Glomerular visceral epithelial cell (primary cell): ENCODE measurements at regions not wholly inside any gene's neighbourhood (a gene's known extent, or its start where the extent isn't known, plus 50 kb on each side); places are given as distances from the start of the nearest gene placed in this dataset.
A peak's percentile ranks its signal among the peaks of the same experiment; 100 is the strongest.
"Not testable (repeated sequence)": the region's sequence is repeated elsewhere in the genome, so short reads cannot be mapped to it uniquely, and the experiment has no call there.

Experiments used
- DNase-seq: peaks from one replicate; pipeline ENCODE4 v3.0.0-alpha.2; 2016; ENCODE audit errors: extremely low spot score

GRCh38 chr6:146985966-146986365 lies 218.3 kb upstream of the STXBP5 start:
- no peak for DNase-seq

GRCh38 chr6:146987938-146988337 lies 216.3 kb upstream of the STXBP5 start:
- DNase-seq, result not testable (repeated sequence)

- no peak for DNase-seq
These were observed 214.4 kb upstream of the STXBP5 start for GRCh38 chr6:146989860-146990259.

- peak; percentile 40 for DNase-seq
These were observed 213.9 kb upstream of the STXBP5 start for GRCh38 chr6:146990284-146990683.

GRCh38 chr6:146990821-146991798 lies 213.1 kb upstream of the STXBP5 start:
- no peak for DNase-seq

GRCh38 chr6:146997062-146997461 lies 207.2 kb upstream of the STXBP5 start:
- peak; percentile 30 for DNase-seq

- DNase-seq, result no peak
These were observed 204.5 kb upstream of the STXBP5 start for GRCh38 chr6:146999766-147000165.

- DNase-seq, result no peak
These were observed 203.4 kb upstream of the STXBP5 start for GRCh38 chr6:147000545-147001488.

GRCh38 chr6:147001621-147002020 lies 202.6 kb upstream of the STXBP5 start:
- no peak for DNase-seq

GRCh38 chr6:147003186-147003585 lies 201.0 kb upstream of the STXBP5 start:
- DNase-seq, result no peak

- DNase-seq, result no peak
These were observed 198.7 kb upstream of the STXBP5 start for GRCh38 chr6:147005499-147005898.

GRCh38 chr6:147007441-147007840 lies 196.8 kb upstream of the STXBP5 start:
- no peak for DNase-seq

- DNase-seq, result no peak
These were observed 194.9 kb upstream of the STXBP5 start for GRCh38 chr6:147009358-147009757.

- DNase-seq, result no peak
These were observed 188.5 kb upstream of the STXBP5 start for GRCh38 chr6:147015674-147016073.

- DNase-seq, result no peak
These were observed 187.8 kb upstream of the STXBP5 start for GRCh38 chr6:147016440-147016839.

- DNase-seq, result no peak
These were observed 187.1 kb upstream of the STXBP5 start for GRCh38 chr6:147017153-147017552.

- DNase-seq, result no peak
These were observed 185.2 kb upstream of the STXBP5 start for GRCh38 chr6:147019001-147019400.

GRCh38 chr6:147022041-147022440 lies 182.2 kb upstream of the STXBP5 start:
- DNase-seq, result peak; percentile 92

- DNase-seq, result no peak
These were observed 181.1 kb upstream of the STXBP5 start for GRCh38 chr6:147023148-147023547.

GRCh38 chr6:147023581-147023980 lies 180.6 kb upstream of the STXBP5 start:
- DNase-seq, result peak; percentile 39

GRCh38 chr6:147029923-147030322 lies 174.3 kb upstream of the STXBP5 start:
- DNase-seq, result no peak

GRCh38 chr6:147033267-147033666 lies 170.9 kb upstream of the STXBP5 start:
- no peak for DNase-seq
